ENCODE measurements at regions not wholly inside any gene's neighbourhood (a gene's known extent, or its start where the extent isn't known, plus 50 kb on each side); places are given as distances from the start of the nearest gene placed in this dataset.

GRCh38 chr21:15421441-15421881 is 308.3 kb upstream of the USP25 start:
- TF ChIP-seq CTCF (IDR thresholded peaks at IDR 0.05) (no peak), POLR2A (IDR thresholded peaks at IDR 0.05) (no peak)
